ENCODE measurements at regions not wholly inside any gene's neighbourhood (a gene's known extent, or its start where the extent isn't known, plus 50 kb on each side); places are given as distances from the start of the nearest gene placed in this dataset.

DNA sequence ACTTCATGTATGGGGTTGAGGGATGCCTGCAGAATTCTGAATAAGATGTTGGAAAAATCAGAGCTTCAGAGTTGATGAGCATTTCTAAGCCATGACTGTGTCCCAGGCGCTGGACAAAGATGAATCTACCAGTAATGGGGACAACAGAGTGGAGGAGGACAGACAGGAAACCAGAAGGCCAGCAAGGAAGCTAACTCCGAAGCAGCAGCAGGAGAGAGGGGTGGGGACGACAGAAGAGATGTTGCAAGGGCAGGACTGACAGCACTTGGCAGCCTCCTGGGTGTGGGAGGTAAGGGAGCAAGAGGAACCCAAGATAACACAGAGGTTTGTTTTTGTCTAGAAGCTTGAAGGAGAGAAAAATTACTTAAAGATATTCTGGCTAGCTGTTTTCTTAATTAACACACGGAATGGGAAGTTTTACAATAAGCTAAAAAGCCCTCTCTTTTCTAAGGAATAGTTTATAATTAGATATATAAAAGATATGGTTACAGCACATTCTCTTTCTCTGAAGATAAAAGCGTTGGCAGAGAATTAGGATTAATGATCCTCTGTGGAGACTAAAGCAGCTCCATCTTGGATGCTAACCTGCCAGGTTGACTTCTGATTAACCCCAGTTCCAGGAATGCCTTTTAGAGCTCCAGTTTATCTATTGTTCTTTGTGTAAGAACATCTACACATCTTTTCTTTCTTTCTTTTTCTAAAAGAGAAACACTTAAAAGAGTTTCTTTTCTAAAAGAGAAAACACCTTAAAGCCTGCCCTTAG is 92.7 kb downstream of the TENT5C start:
- intact Hi-C loops (cut with micrococcal nuclease) = loop anchor here (5.0 kb wide), 1 partner anchor 199 kb away; no protein-coding TSS in a partner anchor
- Histone ChIP-seq H2BK15ac (ENCODE audit: low read depth, low read length) (peak overlapping the region; percentile 76; the same call in 2 of the 3 replicates), H3K79me1 (ENCODE audit: low read depth in 1 of 2, low read length in 2 of 2) (peaks cover 0 to 5% of the 10 kb centered on the region in 2 experiments; a peak in 1 of 4 replicates), H3K56ac (ENCODE audit: extremely low read depth, insufficient read depth, low read length) (no peak overlapping the region), H2AK9ac (replicated peaks; ENCODE audit: low read depth, low read length, poor library complexity) (no peak overlapping the region), H3K4me1 (ENCODE audit: control insufficient read depth, insufficient read depth, low read length) (peaks cover 21% of the 10 kb centered on the region), H3K27me3 (ENCODE audit: control insufficient read depth, insufficient read depth, low read length) (no peaks in the 10 kb centered on the region), H4K20me1 (ENCODE audit: insufficient read depth, low read length) (peaks cover 3% of the 10 kb centered on the region; the same call in 1 of the 2 replicates), H3K9me3 (ENCODE audit: control insufficient read depth, insufficient read depth, low read length) (no peaks in the 10 kb centered on the region), H2AFZ (replicated peaks; ENCODE audit: low read length, poor library complexity) (peak overlapping the region; percentile 38), H3K4me2 (ENCODE audit: low read depth, low read length) (no peak overlapping the region), H3K27ac (ENCODE audit: insufficient read depth, low read length) (peak overlapping the region; percentile 75; the same call in 1 of the 2 replicates), H3K4me3 (ENCODE audit: insufficient read depth, low read depth, low read length) (no peak overlapping the region), H3K4ac (ENCODE audit: low read depth, low read length) (peak overlapping the region; percentile 61), H2AK5ac (ENCODE audit: low read depth, low read length) (peak overlapping the region; percentile 86), H4K91ac (ENCODE audit: insufficient read depth, low read depth, low read length) (no peak overlapping the region; the same call in 1 of the 2 replicates), H3K18ac (ENCODE audit: low read depth, low read length) (peak overlapping the region; percentile 89), H3K9ac (ENCODE audit: low read depth, low read length) (no peak overlapping the region), H2BK120ac (ENCODE audit: low read depth, low read length) (peak overlapping the region; percentile 56), H2BK20ac (ENCODE audit: low read depth, low read length) (peak overlapping the region; percentile 67), H4K5ac (ENCODE audit: low read depth, low read length) (peak overlapping the region; percentile 40; the same call in 1 of the 2 replicates), H4K8ac (ENCODE audit: low read depth in 2 of 2, low read length in 2 of 2) (peak overlapping the region; percentile 27 to 32; a peak in 3 of 4 replicates), H3K14ac (replicated peaks; ENCODE audit: low read depth, low read length) (peak overlapping the region; percentile 58), H3K9me1 (ENCODE audit: insufficient read depth, low read length) (peaks cover 11% of the 10 kb centered on the region), H2BK5ac (ENCODE audit: low read depth, low read length, poor library complexity, severe bottlenecking) (peak overlapping the region; percentile 84), H3K23ac (ENCODE audit: low read depth, low read length) (0 out of 2 replicates have a peak overlapping the region, but pooled peaks have one; percentile 53), H3K36me3 (ENCODE audit: control insufficient read depth, insufficient read depth, low read length) (no peaks in the 10 kb centered on the region)
- BruUV-seq (replicated peaks) = no TSS peak
- CTCF ChIA-PET = no interaction called here
- WGBS, 2 experiments (ENCODE audit: extremely low coverage in 2 of 2, insufficient read length in 1 of 2) = 71% methylated on average over 1 of the region's 5 CpGs; no CpG with 5 or more reads in 1 of the 2 experiments
- ATAC-seq (ENCODE audit: low read depth) (no peak), DNase-seq (peak; percentile 39)
- TF ChIP-seq BHLHE40 (IDR thresholded peaks at IDR 0.05; ENCODE audit: low read depth, low read length) = no peak
- peak; percentile 57 for TF ChIP-seq CEBPB (IDR thresholded peaks at IDR 0.05; ENCODE audit: low read depth, low read length)
- dilution Hi-C loops (cut with HindIII; ENCODE audit: low sequenced_read_pairs, unreplicated experiment) = no loop called here
- in situ Hi-C loops (cut with MboI; ENCODE audit: low sequenced_read_pairs) = loop anchor here (5.0 kb wide), 1 partner anchor 91 kb away; the partner anchor contains the start of gene TENT5C
- POLR2A ChIA-PET (ENCODE audit: unreplicated experiment) = no interaction called here

Measured in IMR-90 (cell line).